ENCODE measurements at regions not wholly inside any gene's neighbourhood (a gene's known extent, or its start where the extent isn't known, plus 50 kb on each side); places are given as distances from the start of the nearest gene placed in this dataset.
A peak's percentile ranks its signal among the peaks of the same experiment; 100 is the strongest.
"Not testable (repeated sequence)": the region's sequence is repeated elsewhere in the genome, so short reads cannot be mapped to it uniquely, and the experiment has no call there.

DNA sequence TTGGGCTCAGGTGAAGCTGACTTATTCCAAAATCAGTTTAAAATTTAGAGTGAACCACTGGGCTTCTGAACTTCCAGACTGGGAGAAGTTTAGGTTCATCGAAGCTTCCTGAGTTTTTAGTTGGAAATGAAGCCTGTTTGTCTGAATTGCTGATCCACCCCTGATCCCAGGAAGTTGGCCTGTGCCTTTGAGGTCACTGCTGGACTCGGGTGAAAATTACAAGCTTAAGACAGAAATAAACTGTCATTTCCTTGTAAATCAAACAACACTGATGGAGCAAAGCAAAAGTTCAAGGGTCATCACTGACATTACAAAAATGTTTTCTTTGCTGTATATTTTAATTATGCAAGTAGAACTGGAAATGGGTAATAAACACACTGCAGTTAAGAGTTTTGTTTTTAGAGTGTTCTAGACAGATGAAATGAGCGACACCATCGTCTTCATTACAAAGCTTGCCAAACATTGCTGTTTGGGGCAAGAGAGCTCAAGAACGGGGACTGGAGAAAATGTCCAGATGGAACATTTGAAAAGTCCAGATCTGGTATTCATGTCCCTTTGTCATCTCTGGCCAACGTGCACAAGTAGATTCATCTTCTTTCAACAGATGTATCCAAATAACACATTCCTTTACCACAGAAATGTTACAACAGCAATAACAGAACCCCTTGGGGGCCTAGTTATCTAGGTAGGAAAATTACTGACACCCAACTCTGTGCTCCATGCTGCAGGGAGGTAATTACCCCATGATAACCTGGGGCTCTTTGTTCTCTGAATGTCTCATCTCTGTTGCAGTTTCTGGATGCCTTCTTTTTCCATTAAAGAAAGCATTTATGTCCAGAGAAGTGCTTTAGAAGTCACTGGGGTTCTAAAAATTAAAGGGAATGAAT lies 142.4 kb upstream of the ERCC6L2 start:
- DNase-seq (ENCODE audit: low read depth in 2 of 2), result no peak

DNA sequence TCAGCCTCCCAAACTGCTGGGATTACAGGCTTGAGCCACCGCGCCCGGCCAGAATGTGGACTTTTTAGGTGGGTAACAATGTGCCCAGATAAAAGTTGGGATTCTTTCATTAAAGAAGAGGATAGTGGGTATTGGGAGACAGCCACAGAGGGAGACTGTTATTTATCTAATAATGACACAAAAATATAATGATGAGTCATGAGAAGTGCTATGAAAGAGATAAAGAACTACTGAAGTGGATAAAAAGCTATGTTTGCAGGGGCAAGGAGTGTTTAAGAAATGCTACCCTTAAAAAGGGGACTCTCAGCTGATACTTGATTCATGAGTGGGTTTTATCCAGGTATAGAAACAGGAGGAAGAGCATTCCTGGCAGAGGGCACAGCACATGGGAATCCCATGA lies 143.6 kb upstream of the ERCC6L2 start:
- DNase-seq (ENCODE audit: low read depth in 2 of 2), result no peak

DNA sequence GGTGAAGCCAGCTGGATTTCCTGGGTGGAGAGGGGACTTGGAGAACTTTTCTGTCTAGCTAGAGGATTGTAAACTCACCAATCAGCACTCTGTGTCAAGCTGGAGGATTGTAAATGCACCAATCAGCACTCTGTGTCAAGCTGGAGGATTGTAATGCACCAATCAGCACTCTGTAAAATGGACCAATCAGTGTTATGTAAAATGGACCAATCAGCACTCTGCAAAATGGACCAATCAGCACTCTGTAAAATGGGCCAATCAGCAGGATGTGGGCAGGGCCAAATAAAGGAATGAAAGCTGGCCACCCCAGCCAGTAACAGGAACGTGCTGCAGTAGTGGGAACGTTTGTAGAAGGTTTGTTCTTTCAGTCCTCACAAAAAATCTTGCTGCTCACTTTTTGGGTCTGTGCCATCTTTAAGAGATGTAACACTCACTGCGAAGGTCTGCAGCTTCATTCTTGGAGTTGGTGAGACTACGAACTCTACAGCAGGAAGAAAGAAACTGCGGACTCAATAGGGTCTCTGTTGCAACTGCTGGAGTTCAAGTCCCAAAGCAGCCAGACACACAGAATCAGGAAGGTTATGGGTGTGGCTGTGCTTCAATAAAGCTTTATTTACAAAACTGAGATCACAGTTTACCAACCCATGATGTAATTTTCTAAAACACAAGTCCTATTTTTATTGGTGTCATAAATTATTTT lies 145.7 kb upstream of the ERCC6L2 start:
- no peak for DNase-seq (ENCODE audit: low read depth in 2 of 2)

DNA sequence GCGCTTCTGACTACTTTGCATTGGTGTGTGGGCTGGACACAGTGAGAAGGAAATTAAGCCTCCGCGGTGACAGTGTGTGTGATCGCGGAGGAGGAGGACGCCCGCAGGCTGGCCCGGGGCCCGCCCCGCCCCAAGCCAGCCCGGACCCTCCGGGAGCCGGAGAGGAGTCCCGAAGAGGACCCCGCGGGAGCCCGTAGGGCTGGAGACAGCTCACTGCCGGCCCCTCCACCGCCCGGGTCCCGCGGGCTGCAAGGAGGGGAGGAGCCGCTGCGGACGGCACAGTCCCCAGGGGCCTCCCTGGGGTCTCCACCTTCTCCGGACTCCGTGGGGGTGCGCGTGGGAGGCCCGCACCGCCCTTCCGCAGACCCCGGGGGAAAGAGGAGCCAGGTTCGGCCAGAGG lies 146.4 kb upstream of the ERCC6L2 start:
- DNase-seq (ENCODE audit: low read depth in 2 of 2), result no peak

DNA sequence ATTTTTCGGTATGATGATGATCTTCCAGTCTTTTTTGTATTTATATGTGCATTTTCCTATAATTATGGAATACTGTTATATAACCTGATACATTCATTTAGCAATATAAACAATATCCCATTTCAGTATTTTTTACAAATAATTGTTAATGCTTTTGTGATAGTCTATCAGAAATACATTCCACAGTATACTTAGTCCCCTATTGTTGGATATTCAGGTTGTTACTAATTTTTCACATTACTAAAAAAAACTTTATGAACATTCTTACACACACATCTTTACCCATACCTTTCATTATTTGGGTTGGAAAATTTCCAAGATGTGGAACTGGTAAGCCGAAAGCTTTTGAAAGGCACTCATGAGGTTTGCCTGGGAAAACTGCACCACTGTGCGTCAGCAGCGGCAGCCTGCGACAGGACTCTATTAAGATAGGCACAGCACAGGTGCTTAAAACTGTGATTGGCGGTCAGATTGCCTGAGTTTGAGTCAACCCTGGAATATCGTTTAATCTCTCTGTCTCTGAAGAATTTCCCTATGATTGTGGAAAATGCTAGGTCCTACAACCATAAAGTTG lies 147.5 kb upstream of the ERCC6L2 start:
- no peak for DNase-seq (ENCODE audit: low read depth in 2 of 2)

DNA sequence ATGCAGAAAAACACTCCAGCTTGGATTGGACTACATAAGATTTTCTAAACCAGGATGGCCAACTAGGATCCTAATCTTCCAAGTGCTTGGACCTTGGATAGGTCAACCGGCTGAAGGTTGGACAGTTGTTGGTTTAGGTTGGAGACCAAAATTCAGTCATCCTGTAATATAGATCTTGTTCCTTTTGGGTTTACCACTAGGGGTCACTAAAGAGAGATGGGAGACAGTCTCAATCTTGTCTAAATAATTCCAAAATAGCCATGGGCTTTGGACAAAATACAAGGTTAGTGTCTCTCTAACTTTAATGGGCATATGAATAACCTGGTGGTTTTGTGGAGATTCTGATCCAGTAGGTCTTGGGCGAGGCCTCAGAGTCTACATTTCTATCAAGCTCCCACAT lies 148.7 kb upstream of the ERCC6L2 start:
- no peak for DNase-seq (ENCODE audit: low read depth in 2 of 2)

DNA sequence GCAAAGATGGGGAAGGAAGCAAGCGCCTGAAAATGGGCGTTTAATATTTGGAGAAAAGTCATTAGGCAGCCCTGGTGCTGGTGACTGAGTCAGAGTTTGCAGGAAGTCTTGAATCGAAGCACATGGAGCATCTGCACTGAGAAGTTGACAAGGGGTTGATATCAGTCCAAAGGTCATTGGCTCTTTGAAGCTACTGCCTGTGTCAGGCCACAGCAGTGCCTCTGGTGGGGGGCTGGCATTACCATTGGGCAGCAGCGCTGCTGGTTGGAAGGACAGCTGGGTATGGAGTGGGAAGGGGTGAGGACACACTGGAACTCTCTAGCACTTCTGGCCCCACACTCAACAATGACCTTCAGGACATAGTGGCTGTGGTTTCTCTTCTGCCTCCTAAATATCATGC lies 150.4 kb upstream of the ERCC6L2 start:
- no peak for DNase-seq (ENCODE audit: low read depth in 2 of 2)

DNA sequence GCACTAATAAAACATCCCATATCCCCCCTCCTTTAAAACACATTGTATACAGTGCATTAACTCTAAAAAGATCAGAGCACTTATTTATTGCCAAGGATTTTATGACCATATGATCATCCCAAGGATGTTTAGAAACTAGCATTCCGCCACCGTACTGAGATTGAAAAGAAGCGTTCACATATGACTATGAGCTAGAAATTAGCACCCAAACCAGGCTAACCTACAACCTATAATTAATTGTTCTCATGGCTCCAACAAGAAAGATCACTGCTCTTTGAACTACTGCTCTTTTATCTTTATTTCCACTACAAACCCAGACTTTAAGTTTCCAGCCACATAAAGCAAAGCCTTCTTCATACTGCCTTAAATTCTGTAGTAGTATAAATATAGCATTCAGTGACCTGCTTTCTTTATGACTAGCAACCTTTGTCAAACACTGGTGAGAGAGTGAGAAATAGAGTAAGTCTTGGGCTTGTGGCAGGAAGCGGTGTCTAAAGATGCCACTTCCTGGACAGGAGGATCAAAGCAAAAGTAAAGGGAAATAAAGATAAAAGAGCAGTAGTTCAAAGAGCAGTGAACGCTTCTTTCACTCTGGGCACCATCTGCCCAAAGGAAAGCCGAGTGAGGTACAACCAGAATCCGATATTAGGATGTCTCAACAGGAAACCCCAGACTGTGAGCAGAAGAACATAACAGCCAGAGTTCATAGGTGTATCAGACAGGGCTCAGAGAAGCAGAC lies 151.1 kb upstream of the ERCC6L2 start:
- DNase-seq (ENCODE audit: low read depth in 2 of 2), result peak; percentile 21 to 24

DNA sequence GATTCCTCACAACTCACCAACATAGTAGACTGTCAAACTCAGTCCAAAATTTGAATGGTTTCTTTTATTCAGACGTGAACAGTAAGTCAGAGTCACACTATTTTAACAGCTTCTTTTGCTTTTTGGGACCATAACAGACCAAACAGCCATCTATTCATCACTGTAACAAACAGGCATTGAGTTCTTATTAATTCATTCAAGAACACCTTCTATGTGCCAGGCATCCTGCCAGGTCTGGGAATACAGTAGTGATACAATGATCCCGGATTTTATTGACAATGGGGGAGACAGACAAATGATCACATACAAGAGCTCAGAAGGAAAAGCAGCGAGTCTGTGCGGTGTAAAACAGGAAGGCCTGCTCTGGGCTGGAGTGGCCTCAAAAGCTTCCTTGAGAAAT lies 153.3 kb upstream of the ERCC6L2 start:
- DNase-seq (ENCODE audit: low read depth in 2 of 2), result no peak

DNA sequence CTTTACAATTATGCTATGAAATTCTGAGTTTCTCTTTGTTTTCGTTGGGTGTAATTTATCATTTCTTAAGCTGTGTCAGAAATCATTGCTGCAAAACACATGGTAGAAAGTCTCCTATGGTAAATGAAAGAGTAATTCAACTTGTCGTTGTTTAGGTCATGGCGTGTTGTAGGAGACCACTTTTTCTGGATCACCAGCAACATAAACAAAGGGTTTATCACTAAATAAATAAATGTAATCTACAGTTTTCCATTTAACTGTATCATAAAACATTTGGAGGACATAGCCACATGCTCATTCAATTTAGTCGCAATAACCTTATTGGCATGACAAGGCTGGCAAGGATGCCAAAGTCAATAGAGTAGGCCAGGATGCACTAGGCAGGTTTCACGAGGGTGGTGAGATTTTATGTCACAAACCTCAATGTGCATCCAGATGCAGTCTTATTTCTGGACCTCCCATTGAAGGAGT lies 154.4 kb upstream of the ERCC6L2 start:
- DNase-seq (ENCODE audit: low read depth in 2 of 2), result no peak

DNA sequence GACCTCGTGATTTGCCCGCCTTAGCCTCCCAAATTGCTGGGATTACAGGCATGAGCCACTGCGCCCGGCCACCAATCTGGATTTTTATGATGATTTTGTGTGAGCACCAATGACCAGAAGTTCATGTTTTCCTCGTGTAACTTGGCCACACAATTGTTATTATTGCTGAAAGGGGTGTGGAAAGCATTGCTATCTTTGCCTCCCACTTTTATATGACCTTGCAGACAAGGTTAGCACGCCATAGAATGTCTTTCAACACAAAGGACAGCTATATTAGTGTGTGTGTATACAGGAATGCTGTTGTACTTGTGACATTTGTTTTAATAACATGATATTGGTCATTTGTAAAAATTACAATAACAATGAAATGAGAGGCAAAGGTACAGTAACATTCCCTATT lies 155.0 kb upstream of the ERCC6L2 start:
- no peak for DNase-seq (ENCODE audit: low read depth in 2 of 2)

DNA sequence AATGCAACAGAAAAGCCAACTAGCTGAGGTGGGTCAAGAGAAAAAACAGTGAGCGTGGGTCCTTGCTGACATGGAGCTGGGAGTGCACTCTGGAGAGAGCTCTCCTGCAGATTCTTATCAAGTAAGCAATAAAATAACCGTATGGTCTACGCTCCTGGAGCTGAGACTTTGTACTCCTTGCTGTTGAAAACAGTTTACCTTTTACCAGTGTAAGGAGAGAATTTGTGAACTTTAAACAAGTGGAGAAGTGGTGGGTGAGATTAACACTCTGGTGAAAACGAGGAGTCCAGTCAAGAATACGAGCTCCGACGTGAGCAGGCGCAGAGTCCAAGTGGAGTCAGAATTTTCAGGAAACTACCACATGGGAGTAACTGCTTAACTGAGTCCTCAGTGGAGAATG lies 156.1 kb upstream of the ERCC6L2 start:
- no peak for DNase-seq (ENCODE audit: low read depth in 2 of 2)

DNA sequence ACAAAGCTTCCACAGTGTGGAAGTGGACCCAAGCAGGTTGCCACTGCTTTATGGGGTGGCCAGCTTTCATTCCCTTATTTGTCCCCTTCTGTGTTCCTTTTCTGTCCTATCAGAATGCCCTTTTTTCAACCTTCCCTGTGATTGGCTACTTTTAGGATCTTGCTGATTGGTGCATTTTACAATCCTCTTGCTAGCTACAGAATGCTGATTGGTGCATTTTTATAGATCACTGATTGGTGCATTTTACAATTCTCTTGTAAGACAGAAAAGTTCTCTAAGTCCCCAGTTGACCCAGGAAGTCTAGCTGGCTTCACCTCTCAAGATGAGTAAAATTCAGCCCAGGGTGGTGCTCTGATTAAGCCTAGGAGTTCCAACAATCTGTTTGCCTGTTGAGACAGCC lies 157.2 kb upstream of the ERCC6L2 start:
- DNase-seq (ENCODE audit: low read depth in 2 of 2), result no peak

DNA sequence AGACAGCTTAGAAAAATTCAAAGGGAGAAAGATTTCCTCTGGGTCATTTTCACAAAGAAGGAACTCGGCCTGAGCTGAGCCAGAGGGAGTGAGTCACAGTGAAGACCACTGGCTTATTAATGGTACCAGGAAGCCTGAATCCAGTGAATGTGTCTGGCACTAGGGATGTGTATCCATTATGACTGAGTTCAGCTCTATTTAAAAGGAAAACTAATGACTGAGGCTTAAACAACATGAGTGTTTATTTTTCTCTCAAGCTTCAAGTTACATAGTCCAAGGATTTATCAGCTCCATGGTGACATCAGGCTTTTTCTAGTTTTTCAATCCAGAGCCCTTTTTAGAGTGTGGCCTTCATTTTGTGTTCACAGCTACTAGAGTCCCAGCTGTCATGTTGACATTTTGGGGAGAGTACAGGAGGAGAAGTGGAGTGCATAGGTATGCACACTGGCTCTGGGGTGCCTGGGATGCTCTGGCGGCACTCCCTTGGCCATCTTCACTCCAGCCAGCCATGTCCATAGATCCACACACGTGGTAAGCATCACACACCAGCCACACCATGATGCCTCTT lies 159.5 kb upstream of the ERCC6L2 start:
- DNase-seq (ENCODE audit: low read depth in 2 of 2), result no peak

DNA sequence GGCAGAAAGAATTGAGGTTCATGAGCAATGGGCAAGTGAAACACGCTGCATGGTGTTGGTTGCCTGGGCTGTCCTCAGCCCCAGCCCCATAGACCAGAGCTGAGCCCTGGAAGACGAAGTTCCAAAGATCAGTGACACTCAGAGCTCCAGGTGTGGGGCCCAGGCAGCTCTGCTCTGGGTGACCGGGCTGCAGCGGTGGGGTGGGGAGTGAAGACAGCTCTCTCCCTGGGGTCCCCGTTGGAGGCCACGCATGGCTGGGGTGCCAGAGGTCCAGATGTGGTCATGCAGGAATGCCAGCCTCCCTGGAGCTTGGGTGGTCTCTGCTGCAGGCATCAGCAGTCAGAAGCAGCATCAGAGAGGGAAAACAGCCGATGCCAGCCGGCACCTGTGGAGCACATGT lies 165.0 kb upstream of the ERCC6L2 start:
- DNase-seq (ENCODE audit: low read depth in 2 of 2), result no peak

DNA sequence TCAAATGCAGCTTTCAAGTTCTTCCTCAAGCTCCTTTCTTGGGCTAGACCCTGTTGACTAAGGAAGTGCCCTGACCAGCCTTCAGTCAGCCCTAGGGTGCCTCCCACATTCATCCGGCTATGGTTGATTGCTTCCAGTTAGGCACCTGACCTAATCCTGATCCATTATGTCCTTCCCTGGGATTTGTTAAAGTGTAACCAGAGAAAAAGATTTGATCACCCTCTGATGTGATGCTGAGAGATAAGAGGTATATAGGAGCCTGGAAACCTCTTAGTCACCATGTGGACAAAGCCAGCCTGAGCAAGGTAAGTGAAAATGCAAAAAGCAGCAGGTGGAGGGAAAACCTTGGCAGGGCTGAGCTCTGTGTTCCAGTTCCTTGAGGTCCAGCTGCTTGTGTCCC lies 178.8 kb upstream of the ERCC6L2 start:
- DNase-seq (ENCODE audit: low read depth in 2 of 2), result no peak

DNA sequence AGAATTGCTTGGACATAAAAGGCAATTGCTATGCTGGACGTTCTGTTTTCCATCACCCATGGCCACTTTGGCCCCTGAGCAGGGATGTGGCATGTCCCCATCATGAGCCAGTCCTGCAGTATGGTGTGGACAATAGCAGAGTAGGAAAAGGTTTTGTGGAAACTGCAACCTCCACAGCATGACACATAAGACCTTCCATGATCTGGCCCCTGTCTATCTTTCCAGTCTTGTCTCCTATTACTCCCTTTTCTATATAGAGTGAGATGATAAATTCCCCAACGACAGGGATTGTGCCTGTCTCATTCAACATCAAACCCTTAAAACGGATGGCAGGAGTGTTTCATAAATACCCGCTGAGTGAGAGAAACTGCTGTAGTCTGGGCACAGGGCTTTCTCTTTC lies 174.7 kb upstream of the PTCH1 start:
- no peak for DNase-seq (ENCODE audit: low read depth in 2 of 2)

DNA sequence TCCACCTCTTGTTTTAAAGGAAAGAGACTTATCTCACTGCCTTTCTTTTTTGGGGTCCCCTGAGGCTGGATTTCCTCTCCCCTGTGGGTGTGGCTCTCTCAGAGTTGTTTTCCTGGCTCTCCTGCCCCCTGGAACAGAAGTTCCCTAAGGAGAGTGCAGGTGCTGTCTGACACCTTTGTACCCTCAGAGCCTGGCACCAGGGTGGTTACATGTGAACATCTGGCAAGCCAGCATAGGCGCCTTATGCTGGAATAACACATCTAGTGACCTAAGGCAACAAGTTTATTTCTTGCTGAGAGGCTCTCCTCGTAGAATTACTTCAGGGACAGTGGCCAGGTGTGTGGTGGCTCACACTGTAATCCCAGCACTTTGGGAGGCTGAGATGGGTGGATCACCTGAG lies 172.9 kb upstream of the PTCH1 start:
- no peak for DNase-seq (ENCODE audit: low read depth in 2 of 2)

DNA sequence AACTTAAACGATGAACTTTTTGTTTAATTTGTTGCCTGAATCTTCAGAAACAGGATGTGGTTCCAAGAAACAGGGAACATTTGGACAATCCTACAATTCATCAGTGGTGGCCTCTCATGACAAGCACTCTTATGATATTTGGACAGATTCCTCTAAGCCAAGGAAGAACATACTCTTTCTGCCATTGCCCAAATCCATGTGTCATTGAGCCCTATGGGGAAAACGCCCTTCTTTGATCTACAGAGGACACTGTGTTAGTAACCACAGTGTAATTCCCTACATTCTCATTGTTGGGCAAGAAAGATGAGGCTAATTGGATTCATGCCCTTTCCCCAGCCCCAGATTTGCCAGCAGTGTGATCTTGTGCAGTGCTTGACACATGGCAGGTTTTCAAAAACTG lies 167.7 kb upstream of the PTCH1 start:
- no peak for DNase-seq (ENCODE audit: low read depth in 2 of 2)

DNA sequence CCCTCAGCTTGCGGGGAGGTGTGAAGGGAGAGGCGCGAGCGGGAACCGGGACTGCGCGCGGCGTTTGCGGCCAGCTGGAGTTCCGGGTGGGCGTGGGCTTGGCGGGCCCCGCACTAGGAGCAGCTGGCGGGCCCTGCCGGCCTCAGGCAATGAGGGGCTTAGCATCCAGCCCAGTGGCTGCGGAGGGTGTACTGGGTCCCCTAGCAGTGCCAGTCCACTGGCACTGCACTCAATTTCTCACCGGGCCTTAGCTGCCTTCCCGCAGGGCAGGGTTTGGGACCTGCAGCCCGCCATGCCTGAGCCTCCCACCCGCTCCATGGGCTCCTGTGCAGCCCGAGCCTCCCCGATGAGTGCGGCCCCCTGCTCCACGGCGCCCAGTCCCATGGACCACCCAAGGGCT lies 163.5 kb upstream of the PTCH1 start:
- not testable (repeated sequence) for DNase-seq (ENCODE audit: low read depth in 2 of 2)

DNA sequence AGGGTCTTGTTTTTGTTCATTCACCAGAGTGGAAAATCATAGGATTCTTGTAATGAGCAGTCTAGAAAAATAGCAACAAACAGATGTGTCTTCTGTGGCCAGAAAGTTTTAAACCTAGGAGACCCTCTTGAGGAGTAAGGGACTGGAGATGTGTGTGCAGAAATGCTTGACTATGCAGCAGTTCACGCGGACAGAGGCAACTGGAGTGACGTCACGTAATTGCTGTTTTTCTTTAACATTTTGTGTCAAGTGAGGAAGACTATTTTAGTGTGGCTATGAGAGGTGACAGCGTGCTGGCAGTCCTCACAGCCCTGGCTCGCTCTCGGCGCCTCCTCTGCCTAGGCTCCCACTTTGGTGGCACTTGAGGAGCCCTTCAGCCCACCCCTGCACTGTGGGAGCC lies 163.1 kb upstream of the PTCH1 start:
- no peak for DNase-seq (ENCODE audit: low read depth in 2 of 2)

DNA sequence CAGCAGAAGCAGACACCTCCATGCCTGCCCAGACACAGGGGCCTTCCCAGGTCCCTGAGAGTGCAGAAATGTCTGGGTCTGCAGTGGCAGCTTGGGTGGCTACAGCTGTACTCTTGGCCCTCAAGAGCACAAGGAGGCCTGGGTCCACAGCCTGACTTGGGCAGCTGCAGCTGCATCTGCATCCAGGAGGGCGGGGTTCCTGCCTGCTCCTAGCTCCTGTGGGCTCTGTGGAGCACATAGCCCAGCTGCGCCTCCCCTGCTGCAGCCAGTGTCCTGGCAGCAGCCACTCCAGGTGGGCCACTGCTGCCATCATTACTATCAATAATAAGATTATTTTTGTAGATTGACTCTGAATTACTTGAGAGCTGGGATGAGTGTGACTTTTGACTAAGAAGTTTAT lies 162.0 kb upstream of the PTCH1 start:
- no peak for DNase-seq (ENCODE audit: low read depth in 2 of 2)

All from stimulated activated CD8-positive, alpha-beta memory T cell treated with anti-CD3 and anti-CD28 coated beads, Interleukin-2, amount 100 ng/mL, for 1 hour (primary cell).